Activated CD4-positive, alpha-beta T cell treated with anti-CD3 and anti-CD28 coated beads, Interleukin-2, Interleukin-4, amounts not matched to agents 100 ng/mL and 50 ng/mL, durations not matched to agents 16 hours and 8 hours (primary cell): ENCODE measurements at regions not wholly inside any gene's neighbourhood (a gene's known extent, or its start where the extent isn't known, plus 50 kb on each side); places are given as distances from the start of the nearest gene placed in this dataset.
"Not testable (repeated sequence)": the region's sequence is repeated elsewhere in the genome, so short reads cannot be mapped to it uniquely, and the experiment has no call there.

Source experiments
- DNase-seq: peaks from one replicate; pipeline ENCODE4 v3.0.0-alpha.2; 2020; ENCODE audit warnings: low spot score

GRCh38 chr5:92144824-92145223 is 761.7 kb upstream of the ARRDC3 start:
- no peak for DNase-seq

DNA sequence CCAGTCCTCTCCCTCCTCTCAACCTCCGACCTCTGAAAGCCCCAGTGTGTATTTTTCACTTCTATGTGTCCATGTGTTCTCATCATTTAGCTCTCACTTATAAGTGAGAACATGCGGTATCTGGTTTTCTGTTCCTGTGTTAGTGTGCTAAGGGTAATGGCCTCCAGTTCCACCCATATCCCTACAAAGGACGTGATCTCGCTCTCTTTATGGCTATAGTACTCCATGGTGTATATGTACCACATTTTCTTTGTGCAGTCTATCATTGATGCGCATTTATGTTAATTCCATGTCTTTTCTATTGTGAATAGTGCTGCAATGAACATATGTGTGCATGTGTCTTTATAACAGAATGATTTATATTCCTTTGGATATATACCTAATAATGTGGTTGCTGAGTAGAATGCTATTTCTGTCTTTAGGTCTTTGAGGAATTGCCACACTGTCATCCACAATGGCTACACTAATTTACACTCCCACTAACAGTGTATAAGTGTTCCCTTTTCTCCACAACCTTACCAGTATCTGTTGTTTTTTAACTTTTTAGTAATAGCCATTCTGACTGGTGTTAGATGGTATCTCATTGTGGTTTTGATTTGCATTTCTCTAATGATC is 749.3 kb upstream of the ARRDC3 start:
- not testable (repeated sequence) for DNase-seq

GRCh38 chr5:92126182-92126581 is 743.1 kb upstream of the ARRDC3 start:
- DNase-seq, result no peak

GRCh38 chr5:92119110-92119509 is 736.0 kb upstream of the ARRDC3 start:
- DNase-seq, result no peak

- DNase-seq, result no peak
These were observed 723.7 kb upstream of the ARRDC3 start for GRCh38 chr5:92106808-92107207.

DNA sequence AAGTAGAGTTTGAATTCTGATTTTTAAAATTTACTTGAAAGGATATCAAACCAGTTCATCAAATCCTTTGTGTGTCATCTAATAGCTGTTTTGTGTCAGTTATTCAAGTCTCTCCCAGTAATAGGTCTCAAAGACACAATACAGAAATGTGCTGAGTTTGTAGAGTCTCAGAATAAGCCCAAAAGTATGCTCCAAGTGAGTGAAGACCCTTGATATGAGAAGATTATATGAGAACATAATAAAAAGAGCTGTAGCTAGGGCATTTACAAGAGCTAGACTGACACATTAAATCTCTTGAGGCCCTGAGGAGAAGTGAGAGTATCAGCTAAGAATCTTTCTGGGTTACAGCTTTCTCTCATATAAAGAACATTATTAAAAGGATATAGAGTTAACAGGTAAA is 721.0 kb upstream of the ARRDC3 start:
- no peak for DNase-seq

GRCh38 chr5:92102313-92102712 is 719.2 kb upstream of the ARRDC3 start:
- DNase-seq, result no peak

DNA sequence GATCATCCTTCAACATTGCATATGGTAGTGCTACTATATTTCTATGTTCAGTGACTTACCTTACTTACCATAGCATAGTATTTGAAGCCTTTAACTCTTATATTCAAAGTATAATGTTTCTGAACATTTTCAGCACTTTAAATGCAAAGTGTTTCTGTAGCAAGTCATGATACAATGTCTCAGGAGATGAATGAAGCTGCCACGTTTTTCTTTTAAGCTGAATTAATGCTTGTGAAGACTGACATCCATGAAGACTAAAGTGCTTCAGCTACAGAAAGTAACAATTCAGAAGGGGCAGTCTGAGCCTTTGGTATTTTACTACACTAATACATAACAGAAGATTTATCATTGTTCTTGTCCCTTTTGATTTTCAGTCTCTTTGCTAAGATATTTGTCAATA is 709.1 kb upstream of the ARRDC3 start:
- DNase-seq, result no peak

DNA sequence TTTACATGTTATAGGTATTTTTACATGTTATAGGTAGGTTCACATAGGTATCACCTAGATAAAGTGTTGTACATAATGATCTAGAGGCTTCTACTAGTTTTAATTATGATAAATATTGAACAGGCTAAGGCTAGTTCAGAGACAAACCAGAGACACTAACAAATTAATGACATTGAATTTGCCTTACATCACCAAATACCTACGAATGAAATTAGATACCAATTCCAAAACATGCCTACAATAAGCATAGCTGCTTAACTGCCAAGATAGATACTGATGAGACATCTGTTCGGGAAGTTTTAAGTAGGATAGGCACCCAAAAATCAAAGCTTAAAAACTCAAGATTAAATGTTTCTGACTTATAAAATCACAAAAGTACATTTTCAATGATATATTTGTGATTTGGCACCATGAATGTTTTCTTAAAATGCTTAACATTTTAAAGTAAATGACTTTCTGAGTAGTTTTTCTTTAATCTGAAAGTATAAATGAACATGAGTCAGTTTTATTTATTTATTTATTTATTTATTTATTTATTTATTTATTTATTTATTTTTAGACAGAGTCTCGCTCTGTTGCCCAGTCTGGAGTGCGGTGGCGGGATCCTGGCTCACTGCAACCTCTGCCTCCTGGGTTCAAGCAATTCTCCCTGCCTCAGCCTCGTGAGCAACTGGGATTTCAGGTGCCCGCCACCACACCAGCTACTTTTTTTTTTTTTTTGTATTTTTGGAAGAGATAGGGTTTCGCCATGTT is 703.1 kb upstream of the ARRDC3 start:
- no peak for DNase-seq

- no peak for DNase-seq
These were observed 699.0 kb upstream of the ARRDC3 start for GRCh38 chr5:92081958-92082712.

DNA sequence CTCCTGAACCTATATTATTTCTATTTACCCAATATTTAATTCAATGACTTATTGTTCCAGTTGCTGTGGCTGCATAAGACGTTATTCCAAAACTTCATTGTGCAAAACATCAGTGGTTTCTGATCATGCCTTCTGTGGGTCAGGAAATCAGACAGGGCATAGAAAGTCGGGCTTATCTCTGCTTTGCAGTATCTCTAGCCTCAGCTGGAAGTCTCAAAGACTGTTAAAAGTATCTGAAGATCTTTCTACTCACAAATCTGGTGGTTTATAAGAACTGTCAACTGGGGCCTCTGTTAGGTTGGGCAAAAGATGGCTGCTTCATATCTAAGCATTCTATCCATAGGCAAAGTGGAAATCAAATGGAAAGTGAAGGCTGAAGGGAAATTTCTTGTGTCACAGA is 687.7 kb upstream of the ARRDC3 start:
- no peak for DNase-seq

DNA sequence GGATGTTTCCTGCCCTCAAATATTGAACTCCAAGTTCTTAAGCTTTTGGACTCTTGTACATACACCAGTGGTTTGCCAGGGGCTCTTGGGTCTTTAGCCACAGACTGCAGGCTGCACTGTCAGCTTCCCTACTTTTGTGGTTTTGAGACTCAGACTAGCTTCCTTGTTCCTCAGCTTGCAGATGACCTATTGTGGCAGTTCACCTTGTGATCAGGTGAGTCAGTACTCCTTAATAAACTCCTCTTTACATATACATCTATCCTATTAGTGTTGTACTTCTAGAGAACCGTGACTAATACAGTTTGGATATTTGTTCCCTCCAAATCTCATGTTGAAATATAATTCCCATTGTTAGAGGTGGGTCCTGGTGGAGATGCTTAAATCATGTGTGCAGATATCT is 681.9 kb upstream of the ARRDC3 start:
- no peak for DNase-seq

- no peak for DNase-seq
These were observed 668.6 kb upstream of the ARRDC3 start for GRCh38 chr5:92051741-92052140.

DNA sequence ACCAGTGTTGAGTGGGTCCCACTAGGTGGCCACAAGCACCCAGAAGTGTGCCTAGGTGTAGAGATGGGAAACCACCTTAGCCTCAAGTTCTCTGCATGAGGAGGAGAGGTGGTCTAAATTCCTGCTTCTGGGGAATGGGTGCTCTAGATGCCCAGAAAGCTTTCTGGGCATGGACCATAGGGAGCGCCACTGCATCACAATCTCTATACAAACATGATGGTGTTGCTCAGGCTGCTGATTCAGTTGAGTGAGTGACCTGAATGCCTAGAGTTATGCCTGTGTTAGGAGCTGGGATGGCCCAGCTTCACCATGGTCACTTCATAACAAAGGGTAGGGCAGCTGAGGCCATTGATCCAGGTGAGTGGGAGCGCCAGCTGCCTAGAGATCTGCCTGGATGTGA is 667.9 kb upstream of the ARRDC3 start:
- DNase-seq, result no peak

- DNase-seq, result no peak
These were observed 659.0 kb upstream of the ARRDC3 start for GRCh38 chr5:92041911-92042660.

DNA sequence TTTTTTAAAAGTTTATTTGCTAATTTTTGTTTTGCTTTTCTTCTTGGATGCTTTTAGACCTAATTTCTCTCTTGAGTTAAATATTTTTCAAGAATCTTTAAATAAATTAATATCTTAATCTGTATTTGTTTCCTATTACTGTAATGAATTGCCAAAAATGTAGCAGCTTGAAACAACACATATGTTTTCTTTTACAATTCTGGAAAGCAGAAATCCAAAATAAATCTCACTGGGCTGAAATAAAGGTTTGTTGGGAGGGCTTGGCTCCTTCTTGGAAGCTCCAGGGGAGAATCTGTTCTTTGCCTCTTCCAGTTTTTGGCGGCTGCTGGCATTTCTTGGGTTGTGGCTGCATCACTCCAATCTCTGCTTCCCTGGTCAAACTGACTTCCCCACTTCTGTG is 658.1 kb upstream of the ARRDC3 start:
- DNase-seq, result no peak

GRCh38 chr5:92029792-92030191 is 646.7 kb upstream of the ARRDC3 start:
- DNase-seq, result not testable (repeated sequence)

- no peak for DNase-seq
These were observed 640.4 kb upstream of the ARRDC3 start for GRCh38 chr5:92023555-92023954.

DNA sequence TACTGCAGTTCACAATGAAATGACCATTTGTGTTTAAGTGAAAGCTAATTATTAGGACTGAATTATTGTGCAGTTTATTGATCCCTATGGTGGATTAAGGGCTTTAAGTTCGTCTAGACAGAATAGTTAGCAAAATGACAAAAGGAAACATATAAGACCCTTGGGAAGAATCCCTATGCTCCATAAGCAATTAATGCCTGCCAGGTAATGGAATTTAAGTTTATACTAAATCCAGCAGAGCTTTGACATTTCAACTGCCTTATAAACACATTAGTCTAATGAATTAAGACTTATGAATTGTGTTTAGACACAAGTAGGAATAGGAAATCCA is 640.0 kb upstream of the ARRDC3 start:
- no peak for DNase-seq

DNA sequence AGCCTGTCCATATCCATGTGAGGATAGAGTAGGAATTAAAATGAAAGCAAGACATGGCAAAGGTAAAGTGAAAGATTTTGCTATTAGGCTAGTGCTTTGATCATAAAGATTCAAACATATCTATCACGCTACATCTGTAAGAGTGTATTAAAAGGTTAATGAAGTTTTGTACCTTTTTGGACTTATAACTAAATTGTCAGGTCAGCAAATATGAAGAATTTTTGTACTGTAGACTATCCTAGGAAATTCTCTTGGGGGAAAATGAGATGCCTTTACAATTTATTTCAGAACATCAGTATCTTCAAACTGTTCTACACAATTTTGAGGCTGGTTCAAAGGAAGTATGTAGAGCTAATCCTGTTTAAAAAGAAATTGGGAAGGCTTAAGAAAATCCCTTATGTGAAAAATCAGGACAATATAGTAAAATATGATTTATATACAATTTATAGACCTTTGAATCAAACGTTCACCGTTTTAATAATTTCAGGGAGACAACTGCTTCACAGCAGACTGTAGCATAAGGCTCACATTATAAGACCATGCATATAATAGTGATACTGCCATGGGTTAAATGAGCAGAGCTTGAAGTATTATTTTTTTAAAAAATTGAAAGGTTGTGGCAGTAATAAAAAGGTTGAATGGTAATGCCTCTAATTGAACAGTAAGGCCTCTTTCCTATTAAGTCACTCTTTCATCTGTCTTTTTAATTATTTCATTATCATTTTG is 639.5 kb upstream of the ARRDC3 start:
- DNase-seq, result no peak

DNA sequence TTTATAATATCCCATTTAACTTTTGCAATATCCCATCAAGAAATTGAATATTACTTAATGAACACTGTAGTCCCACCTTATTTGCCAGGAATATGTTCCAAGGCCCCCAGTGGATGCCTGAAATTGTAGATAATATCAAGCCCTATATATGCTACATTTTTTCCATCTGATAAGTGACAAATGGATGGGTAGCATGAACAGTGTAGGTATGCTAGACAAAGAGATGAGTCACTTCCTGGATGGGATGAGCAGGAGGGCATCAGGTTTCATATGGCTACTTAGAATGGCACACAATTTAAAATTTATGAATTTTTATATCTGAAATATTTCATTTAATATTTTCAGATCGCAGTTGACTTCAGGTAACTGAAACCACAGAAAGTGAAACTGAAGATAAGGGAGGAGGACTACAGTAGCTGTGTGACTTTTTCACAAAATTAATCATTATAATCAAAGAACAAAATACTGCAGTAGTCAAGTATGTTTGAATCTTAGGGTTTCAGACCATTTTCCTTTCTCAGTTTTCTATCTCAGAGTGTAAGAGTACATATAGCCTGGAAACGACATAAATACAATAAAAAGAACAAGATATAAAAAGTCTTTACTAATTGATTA is 636.4 kb upstream of the ARRDC3 start:
- DNase-seq, result no peak

DNA sequence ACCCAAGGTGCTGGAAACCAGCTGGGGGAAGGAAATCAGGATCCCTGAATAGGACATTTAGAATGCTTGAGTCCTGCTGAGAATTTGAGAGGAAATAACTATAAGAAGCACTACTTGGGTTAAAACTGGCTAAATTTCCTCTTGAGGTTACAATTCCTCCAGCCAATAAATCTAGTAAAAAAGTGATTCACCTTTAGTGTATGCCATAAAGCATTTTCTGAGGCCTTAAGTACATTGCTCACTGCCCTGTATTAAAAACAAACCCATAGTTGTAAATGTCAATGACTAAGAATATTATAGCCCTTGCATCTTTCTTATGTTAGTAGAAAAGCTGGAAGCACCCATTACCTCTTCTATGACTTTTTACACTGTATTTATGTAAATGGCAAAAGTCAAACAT is 634.7 kb upstream of the ARRDC3 start:
- no peak for DNase-seq
